SJCRH30 (cell line): ENCODE measurements at regions not wholly inside any gene's neighbourhood (a gene's known extent, or its start where the extent isn't known, plus 50 kb on each side); places are given as distances from the start of the nearest gene placed in this dataset.
"Not testable (repeated sequence)": the region's sequence is repeated elsewhere in the genome, so short reads cannot be mapped to it uniquely, and the experiment has no call there.

Experiments
- DNase-seq, 2 experiments: peaks; one replicate each; pipeline ENCODE4 v3.0.0-alpha.2; 2015 to 2020
- H3K27ac ChIP-seq: fragments of 250-450 bp; sonication (Bioruptor Pico); 2 replicates; pipeline ENCODE4 v1.5.1; 2020; ENCODE audit warnings: mild to moderate bottlenecking, moderate library complexity
- H3K27me3 ChIP-seq: fragments of 250-450 bp; sonication (Bioruptor Pico); 2 replicates; pipeline ENCODE4 v1.5.1; 2020; ENCODE audit warnings: mild to moderate bottlenecking, moderate library complexity
- H3K36me3 ChIP-seq: fragments of 250-450 bp; sonication (Bioruptor Pico); 2 replicates; pipeline ENCODE4 v1.5.1; 2020; ENCODE audit warnings: mild to moderate bottlenecking, moderate library complexity
- H3K4me1 ChIP-seq: fragments of 250-450 bp; sonication (Bioruptor Pico); 2 replicates; pipeline ENCODE4 v1.5.1; 2020; ENCODE audit warnings: mild to moderate bottlenecking, moderate library complexity
- H3K4me3 ChIP-seq: fragments of 250-450 bp; sonication (Bioruptor Pico); 2 replicates; pipeline ENCODE4 v1.5.1; 2020; ENCODE audit warnings: mild to moderate bottlenecking, moderate library complexity
- H3K9me3 ChIP-seq: fragments of 250-450 bp; sonication (Bioruptor Pico); replicated peaks from 2 replicates; pipeline ENCODE4 v1.5.1; 2020; ENCODE audit warnings: mild to moderate bottlenecking, moderate library complexity

- not testable (repeated sequence) for H3K27ac ChIP-seq, H3K27me3 ChIP-seq, H3K36me3 ChIP-seq, H3K4me3 ChIP-seq, H3K9me3 ChIP-seq, H3K4me1 ChIP-seq, DNase-seq
These were observed 880.6 kb downstream of the PCDH11X start for GRCh38 chrX:92659743-92660142.

GRCh38 chrX:92692796-92693195 is 913.6 kb downstream of the PCDH11X start:
- peak in 1 of 2 experiments; percentile 0 for DNase-seq
- not testable (repeated sequence) for H3K4me1 ChIP-seq, H3K27me3 ChIP-seq, H3K36me3 ChIP-seq, H3K27ac ChIP-seq, H3K4me3 ChIP-seq, H3K9me3 ChIP-seq

- H3K27me3 ChIP-seq, H3K4me3 ChIP-seq, H3K36me3 ChIP-seq, H3K27ac ChIP-seq, DNase-seq, H3K9me3 ChIP-seq, H3K4me1 ChIP-seq: not testable (repeated sequence)
These were observed 920.4 kb downstream of the PCDH11X start for GRCh38 chrX:92699388-92700092.

GRCh38 chrX:92709784-92710183 is 930.6 kb downstream of the PCDH11X start:
- H3K4me1 ChIP-seq, H3K36me3 ChIP-seq, H3K9me3 ChIP-seq, H3K4me3 ChIP-seq, H3K27me3 ChIP-seq, H3K27ac ChIP-seq, DNase-seq: not testable (repeated sequence)
